HuH-7.5 (cell line): ENCODE measurements at regions not wholly inside any gene's neighbourhood (a gene's known extent, or its start where the extent isn't known, plus 50 kb on each side); places are given as distances from the start of the nearest gene placed in this dataset.
"Not testable (repeated sequence)": the region's sequence is repeated elsewhere in the genome, so short reads cannot be mapped to it uniquely, and the experiment has no call there.

Source experiments
- DNase-seq: peaks from one replicate; pipeline ENCODE4 v3.0.0; 2011; ENCODE audit warnings: low spot score

DNA sequence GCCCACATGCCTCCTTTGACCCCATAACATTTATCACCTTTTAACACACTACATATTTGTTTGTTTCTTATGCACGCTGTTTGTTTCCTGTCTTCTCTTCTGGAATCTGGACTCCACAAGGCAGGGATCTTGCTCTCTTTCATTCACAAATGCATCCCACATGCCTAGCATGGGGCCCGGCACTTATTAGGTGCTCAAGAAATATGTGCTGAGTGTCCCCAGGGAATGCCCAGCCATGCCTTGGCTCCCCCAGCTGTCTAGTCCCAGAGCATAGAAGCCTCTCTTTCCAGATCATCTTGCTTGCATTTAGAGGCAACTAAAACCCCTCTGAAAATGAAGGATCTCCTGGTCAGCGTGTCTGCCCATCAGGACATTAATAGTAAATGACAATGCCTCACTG is 283.7 kb downstream of the CBLN1 start:
- no peak for DNase-seq

DNA sequence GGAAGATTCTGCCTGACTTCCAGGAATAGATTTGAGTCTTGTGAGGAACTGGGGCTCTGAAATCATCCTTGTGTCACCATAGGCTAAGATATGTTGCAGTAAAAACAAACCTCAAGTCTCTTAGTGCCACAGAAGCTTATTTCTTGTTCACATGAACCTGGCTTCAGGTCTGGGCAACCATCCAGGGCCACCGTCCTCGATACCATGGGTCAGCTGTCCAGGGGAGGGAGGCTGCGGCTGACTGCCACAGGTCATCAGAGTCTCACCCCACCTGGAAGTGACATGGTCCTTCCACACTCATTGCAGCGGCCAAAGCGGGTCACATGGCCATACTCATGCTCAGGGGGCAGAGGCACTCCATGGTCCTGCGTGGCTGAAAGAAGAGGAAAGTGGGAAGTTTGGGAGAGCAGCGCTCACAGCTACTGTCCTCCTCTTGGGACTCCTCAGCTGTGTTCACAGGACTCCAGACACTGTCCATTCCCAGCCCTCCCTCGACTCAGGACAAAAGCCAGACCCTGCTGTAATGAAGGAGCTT is 284.5 kb downstream of the CBLN1 start:
- no peak for DNase-seq

DNA sequence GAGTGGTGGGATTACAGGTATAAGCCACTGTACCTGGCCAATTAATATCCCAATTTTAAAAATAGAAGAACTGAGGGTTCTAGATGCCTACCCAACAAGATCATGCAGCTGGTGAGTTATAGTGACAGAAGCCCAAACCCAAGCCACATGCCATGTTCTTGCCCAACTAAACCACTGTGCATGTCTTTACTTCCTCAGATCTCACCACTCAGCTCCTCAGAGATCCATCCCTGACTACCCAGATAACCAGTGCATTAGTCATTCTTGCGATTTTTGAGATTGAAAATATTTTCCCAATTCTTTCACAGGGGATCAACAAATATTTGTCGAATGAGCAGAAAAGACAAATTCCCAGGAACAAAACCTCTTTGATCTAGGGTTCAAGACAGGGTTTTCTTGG is 303.1 kb downstream of the CBLN1 start:
- no peak for DNase-seq

DNA sequence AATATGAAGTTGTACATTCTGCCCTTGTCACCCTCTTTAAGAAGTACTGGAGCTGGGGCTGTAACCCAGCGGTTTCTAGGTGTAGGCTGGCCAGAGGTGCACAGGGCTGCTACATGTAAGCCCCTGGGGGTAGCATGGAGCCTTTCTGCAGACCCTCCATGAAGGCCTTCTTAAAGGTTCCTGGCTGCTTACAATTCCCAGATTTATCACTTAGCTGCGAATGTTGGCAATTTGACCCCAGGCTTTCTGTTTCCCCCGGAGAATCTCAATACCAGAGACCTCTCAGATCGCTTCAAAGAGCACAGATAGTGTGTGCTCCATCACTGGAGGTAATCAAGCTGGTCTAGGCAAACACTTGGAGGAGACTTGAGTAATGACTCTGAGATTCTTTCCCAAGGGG is 309.4 kb downstream of the CBLN1 start:
- DNase-seq: no peak

DNA sequence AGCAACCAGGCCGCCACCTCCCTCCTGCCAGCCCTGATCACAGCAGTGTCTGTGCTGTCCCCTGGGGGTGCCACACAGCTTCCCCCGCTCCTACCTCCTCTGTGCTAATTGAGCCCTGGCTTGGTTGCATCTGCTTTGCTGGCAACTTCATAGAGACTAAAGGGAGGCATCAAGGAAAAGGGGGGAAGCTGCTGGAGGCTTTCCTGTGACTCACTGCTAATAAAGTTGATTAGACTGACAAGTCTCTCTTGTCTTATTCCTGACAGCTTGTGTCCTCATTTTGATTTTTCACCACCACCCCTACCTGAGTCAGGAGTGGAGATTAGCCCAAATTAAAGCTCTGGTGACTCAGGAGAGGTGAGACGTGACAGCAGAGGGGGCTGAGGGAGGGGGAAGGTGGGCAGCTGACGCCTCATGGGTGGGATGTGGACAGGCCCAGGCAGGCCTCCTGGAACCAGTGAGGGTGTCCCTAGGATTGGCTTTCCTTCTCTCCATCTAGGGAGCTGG is 310.0 kb downstream of the CBLN1 start:
- DNase-seq: no peak

DNA sequence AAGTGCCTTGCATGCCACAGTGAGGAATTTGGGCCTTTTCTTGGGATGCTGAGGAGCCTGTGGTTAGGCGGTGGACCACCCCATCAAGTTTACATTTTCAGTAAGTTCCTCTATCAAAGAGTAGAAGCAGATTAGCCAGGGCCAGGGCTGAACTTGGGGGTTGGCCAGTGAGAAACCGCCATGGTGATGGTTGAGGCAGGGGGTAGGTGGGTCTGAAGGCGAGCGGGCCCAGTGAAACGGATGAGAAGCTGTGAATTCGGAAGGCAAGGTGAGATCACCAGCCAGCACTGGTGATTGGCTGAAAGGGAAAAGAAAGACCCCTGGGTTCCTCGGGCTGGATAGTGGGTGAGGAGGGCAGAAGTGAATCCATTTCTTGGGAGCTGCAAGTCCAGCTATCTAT is 311.4 kb downstream of the CBLN1 start:
- DNase-seq: no peak

DNA sequence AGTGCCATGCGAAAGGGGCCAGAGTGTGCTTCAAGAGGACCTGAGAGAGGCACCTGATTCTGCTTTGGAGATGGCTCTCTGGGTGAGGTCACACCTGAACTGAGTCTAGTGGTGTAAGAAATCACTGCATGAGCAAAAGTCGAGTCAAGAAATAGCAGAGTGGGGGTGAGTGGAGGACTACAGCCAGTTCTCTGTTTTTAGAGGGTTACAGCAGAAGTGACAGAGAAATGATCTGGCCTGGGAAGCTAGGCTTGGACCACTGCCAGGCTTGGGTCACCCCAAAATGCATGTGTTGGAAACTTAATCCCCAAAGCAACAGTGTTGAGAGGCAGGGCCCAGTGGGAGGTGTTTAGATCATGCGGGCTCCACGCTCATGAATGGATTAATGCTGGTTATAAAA is 312.0 kb downstream of the CBLN1 start:
- DNase-seq: no peak

DNA sequence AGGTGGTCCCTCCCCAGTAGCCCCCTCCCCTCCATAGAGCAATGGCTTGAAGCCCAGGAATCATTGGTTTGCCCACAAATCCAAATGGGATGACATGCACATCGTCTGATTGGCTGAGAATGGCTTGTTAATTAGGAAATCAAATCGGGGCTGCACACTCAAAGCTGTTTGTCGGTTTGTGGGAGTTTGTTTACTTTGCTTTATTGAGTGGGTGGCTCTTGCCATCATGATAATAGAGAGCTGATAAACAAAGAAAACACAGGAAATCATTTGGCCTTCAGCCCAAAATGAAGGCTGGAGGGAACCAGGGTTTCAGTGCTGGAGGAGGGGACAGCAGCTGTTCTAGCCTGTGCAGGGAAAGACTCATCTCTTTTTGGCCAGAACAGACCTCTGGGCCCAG is 316.3 kb downstream of the CBLN1 start:
- DNase-seq: no peak

DNA sequence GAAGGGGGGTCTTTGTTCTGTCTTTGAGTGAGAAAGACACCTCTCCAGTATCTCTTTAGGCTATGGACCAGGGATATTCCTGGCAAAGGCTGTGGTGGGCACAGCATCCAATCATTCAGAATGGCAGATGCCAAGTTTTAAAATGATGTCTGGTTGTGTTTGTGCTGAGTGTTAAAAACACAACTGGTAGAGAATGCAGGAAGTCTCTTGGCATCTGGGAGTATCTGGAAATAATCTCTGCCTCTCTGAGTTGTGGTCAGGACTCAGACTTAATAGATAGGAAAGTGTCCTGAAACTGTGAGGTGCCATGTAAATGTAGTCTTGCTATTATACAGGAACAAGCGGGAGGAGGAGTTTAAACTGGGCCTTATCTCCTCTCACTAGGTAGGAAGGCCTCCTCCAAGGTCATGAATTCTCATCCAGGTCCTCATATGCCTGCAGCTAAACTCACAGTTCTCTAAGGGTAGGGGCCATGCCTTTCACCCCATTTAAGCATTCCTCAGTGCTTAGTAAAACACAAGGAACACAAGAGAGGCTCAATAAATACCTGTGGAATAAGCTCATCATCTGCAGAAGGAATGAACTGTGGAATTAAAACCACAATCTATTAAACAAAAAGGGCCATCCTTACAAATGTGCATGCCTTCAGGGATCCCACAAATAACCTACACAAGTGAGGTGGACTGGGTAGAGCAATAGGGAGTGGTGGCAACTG is 317.6 kb downstream of the CBLN1 start:
- DNase-seq: no peak

DNA sequence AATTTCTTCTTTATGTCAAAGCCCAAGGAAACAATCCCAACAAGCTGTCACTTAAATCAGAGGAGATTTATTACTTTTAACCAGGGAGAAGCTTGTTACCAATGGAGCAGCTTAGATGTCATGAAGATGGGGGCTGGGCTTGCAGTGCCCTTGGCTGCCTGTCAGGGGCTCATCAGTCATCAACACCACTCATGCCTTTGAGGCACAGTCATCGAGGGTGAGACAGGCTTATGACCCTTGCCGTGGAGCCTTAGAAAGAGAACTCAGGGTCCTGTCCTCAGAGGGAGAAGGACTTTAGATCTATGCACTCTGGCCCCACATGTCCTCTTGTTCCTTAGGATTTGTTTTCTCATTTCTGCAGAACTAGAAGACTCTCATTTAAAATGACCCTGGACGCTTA is 318.3 kb downstream of the CBLN1 start:
- no peak for DNase-seq

DNA sequence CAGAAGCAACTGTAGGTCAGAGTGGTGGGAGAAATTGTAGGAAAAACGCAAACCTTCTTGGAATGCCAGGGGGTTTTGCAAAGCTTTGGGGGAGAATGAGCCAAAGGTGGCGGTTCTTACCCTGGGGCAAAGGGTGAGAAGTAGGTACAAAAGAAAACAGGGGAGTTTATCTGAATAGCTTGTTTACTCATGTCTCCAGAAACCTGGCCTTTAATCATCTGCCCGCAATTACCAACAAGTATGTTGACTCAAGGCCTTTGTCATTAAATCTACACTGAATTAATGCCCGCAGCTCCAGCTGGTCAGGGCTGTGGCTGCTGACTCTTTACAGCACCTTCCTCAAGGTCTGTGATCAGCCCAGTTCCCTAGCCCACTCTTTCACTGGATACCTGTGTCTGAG is 320.1 kb downstream of the CBLN1 start:
- no peak for DNase-seq

DNA sequence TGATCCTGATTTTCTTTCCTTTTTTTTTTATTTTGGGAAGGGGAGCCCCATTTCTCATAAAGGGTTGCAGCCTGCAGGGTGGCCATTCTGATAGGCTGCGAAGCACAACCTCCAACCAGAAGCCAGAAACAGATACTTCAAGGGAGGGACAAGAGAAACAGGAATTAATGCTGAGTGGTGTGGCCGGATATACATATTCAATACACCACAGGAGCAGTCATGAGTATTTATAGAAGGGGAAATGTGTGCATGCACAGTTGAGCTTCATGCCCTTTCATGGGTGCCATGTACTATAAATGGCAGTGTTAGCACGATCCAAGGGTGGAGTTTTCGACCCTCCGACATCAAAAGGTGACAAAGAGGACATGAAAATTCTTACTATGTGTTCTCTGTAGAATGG is 320.8 kb downstream of the CBLN1 start:
- DNase-seq: no peak

DNA sequence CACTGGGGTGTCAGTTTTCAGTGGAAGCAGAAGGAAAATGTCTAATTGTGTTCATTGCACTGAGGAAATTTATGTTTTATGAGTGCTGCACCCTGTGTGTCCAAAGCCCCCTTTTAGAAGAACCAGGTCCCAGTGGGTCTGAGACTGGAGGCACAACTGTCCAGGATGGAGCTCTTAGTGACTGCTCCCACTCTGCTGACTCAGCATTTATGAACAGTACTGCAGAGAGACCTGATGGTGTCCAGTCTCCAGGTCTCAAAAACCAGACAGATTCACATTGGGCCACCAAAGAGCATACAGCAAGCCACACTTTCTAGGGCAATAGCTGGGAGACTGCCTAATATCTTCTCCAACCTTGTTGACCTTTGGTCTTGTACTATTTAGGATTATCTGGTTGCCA is 321.9 kb downstream of the CBLN1 start:
- DNase-seq: no peak

DNA sequence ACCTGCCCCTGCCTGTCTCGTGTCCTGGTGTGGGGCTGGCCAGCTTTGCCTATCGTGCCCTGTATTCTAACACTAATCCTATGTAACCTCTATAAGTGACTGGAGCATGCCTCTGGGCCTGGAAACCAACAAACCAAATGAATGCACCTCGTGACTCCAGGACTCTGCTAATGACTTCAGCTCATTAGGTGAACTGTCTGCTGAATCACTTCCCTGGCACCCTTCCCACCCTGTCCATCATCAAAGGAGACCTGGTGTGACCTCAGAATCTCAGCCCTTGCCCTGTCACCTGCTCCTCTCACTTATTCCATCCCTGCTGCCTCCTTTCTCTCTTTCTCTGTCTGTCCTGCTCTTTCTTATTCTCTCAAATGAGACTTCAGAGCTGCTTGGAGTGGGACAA is 322.4 kb downstream of the CBLN1 start:
- DNase-seq: no peak

DNA sequence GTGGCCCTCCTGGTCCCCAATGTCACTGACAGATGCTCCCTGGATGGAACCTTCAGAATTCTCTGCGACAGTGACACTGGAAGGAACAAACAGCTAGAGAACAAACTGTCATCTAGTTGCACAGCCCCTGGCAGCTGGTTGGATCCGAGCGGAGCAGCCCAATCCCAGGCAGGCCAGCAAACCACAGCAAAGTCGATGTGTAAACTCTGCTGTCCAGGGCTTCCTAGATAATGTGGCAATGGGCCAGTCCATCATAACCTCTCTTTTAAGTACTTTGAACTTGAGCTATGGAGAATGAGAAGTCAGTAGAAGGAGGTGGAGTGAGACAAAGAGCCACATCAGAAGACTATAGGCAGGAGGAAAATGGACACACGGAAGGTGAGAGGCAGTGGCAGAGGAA is 323.0 kb downstream of the CBLN1 start:
- DNase-seq: no peak

DNA sequence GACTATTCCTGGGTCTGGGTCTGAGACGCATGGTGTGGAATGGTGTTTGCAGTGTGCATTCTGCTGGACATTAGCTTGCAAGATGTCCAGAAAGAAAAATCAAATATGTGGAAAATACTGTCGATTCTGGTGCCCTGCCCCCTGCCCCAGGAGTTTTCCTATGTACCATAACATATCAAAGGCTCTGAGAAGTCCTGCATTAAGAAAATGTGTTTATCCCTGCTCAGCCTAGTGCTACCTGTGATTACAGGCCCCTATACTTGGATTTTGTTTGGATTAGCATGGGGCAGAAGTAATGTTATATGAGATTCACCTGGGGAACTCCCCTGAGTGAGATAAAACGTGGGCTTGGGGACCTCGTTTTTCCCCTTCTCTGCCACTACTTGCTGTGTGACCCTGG is 325.0 kb downstream of the CBLN1 start:
- DNase-seq: no peak

DNA sequence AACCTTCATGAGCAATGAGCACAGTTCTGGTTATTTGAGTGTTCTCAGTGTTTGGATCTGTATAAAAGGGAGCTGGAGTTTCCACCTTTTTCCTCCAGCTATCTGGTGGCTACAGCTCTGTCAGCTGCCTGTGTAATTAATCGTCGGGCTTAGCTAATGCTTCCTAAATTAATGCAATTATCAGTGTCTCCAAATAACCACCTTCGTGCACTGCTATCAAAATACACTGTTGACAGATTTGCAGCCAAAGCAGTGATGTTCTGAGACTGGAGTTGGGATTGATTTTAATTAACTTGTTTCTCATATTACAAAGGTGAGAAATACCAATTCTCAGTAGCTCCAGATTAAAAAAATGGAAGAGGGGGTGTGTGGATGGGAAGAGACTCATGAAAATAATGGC is 325.8 kb downstream of the CBLN1 start:
- no peak for DNase-seq

DNA sequence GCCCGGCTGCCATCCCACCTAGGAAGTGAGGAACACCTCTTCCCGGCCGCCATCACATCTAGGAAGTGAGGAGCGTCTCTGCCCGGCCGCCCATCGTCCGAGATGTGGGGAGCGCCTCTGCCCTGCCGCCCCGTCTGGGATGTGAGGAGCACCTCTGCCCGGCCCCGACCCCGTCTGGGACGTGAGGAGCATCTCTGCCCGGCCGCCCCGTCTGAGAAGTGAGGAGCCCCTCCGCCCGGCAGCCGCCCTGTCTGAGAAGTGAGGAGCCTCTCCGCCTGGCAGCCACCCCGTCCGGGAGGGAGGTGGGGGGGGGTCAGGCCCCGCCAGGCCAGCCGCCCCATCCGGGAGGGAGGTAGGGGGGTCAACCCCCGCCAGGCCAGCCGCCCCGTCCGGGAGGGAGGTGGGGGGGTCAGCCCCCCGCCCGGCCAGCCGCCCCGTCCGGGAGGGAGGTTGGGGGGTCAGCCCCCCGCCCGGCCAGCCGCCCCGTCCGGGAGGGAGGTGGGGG is 330.0 kb downstream of the CBLN1 start:
- DNase-seq: not testable (repeated sequence)

DNA sequence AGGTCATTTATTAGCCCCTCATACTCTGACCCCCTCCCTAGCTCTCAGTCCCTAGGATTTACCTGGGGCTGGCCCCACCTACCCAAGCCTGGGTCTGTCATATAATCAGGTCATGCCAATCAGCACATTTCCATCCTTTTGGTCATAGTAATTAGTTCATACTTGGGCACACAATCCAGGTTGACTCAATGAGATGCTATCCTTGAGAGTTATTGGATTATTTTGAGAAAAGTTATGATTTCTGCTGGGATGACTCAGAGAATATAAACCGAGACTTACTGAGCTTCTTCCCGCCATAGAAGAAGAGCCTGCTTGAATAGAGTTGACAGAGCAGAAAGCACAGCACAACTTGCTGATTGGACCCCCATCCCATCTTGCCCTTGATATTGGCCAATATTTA is 331.5 kb downstream of the CBLN1 start:
- DNase-seq: no peak

DNA sequence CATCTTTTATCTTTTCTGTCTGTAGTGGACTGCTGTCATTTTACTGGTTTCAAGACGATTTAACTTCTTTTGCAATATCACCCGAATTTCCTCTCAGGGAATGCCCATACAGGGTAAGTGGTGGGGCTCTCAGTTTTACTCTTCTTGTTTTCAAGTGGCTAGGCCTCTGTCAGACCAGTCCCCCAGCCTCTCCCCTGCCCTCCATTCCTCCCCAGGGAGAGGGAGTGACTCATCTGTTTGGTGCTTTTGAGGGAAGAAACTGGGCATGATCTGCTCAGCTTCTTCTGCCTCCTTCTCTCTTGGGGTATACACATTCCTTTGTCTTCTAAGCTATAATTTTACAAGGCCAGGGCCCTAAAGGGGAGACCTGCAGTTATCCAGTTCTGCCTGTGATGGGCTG is 332.0 kb downstream of the CBLN1 start:
- no peak for DNase-seq

DNA sequence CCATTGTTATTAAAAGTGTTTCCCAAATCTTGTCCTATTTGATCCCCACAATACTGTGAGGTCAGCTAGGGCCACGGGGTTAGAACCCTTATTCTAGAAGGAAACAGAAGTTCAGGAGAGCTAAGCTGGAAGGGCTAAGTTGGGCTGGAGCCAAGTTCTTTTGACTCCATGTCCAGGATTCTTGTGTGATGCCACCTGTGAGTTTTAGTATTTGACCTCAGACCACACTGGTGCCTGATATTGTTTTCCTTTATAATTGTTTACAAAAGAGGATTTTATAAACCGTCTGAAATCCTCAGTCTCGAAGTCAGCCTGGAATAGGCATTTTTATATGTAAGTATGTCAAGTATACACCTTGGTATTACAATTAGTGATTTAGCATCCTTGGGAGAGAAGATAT is 332.7 kb downstream of the CBLN1 start:
- DNase-seq: no peak

DNA sequence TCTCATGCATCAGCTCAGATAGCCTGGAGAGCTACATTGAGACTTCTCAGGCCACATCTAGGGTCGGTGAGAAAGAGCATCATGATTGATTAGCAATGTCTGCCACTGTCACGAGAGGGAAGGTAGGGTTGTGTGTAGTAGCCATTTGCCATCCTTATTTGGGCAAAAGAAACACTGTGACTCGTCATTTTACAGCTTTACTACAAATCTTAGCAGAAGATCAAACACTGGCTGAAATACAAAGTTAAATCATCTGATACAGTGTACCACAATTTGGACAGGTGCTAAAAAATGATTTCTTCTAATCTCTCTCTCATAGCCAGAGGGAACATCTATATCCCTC is 334.3 kb downstream of the CBLN1 start:
- DNase-seq: no peak

DNA sequence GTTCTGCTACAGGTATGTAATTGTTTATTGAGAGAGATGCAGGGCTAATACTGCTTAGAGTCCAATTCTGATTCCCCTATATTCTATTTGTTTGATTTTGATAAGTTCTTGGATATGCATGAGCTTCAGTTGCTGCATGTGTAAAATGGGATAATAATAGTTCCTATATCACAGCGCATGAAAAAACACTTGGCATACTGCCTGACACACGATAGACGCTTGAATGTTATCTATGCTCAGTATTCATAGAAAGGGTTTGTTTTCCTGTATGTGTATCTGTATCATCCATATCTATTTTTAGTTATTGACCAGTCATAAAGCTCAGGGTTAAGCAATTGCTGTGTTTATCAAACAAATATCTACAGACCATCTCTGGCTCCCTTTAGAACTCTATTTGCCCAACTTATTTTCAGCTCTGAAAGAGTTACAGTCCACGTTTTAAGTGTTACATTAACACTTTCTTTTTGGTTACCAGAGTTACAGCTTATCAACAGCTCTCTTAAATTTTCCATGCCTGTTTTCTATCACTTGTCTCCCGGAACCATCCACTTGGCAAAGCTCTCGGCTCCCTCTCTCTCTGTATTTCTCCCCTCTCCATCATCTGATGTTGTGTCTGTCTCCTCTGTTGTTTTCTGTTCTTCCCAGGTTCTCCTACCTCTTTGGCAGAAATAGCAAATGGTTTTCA is 334.8 kb downstream of the CBLN1 start:
- DNase-seq: no peak

DNA sequence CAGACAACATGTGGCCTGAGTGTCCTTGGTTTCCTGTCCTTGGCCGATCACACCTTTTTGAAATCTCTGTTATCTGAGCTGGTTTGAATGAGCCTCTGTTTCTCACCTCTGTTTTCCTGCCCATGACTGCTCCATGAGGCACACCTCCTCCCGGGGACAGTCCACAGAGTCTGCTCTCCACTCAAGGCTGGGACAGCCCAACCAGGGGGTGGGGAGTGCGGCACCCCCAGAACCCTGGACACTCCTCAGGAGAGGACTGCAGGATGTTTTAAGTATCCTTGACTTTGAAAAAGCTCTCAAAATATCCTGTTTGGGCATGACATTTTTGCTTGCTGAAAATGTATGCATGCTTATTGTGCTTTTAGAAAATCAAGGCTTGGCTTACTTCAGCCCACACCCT is 333.0 kb upstream of the N4BP1 start:
- DNase-seq: no peak
